OCI-LY7 (cell line): ENCODE measurements at regions not wholly inside any gene's neighbourhood (a gene's known extent, or its start where the extent isn't known, plus 50 kb on each side); places are given as distances from the start of the nearest gene placed in this dataset.

Source experiments
- BruUV-seq: library from RNA; stranded (reverse); fragments of 400-500 nt; replicated peaks from 2 replicates; lab custom pipeline; 2021; lab: Mats Ljungman, UMichigan
- CTCF ChIA-PET: fragments of 300-600 bp; sonication (Branson Sonifier 250); formaldehyde crosslinking; loops from one replicate; lab custom pipeline; 2022; ENCODE audit warnings: antibody characterized with exemption; ENCODE audit not compliant: unreplicated experiment; lab: Charles Lee
- POLR2A ChIA-PET: fragments of 300-600 bp; sonication (Branson Sonifier 250); formaldehyde crosslinking; loops from one replicate; lab custom pipeline; 2022; ENCODE audit warnings: antibody characterized with exemption; lab: Charles Lee
- DNase-seq: peaks from one replicate; pipeline ENCODE4 v3.0.0-alpha.2; 2015; ENCODE audit warnings: low spot score
- H2AFZ ChIP-seq: fragments of 200-600 bp; sonication (generic), shearing (Covaris generic); 2 replicates; pipeline ENCODE4 v1.6.1; 2014; ENCODE audit warnings: mild to moderate bottlenecking, antibody characterized with exemption, low read length, moderate library complexity
- H3K27ac ChIP-seq: fragments of 200-600 bp; sonication (generic); 2 replicates; pipeline ENCODE4 v1.5.1; 2014; ENCODE audit warnings: mixed run types, low read depth, mild to moderate bottlenecking, moderate library complexity, low read length, inconsistent platforms; ENCODE audit not compliant: poor library complexity, severe bottlenecking
- H3K36me3 ChIP-seq: fragments of 200-600 bp; sonication (generic); 2 replicates; pipeline ENCODE4 v1.6.1; 2014; ENCODE audit warnings: mild to moderate bottlenecking, antibody characterized with exemption, low read length, moderate library complexity, mixed read lengths; ENCODE audit not compliant: insufficient read depth
- H3K4me1 ChIP-seq: fragments of 200-600 bp; sonication (generic); 2 replicates; pipeline ENCODE4 v1.5.1; 2014; ENCODE audit warnings: mild to moderate bottlenecking, low read length; ENCODE audit not compliant: insufficient read depth, poor library complexity, severe bottlenecking
- H3K4me2 ChIP-seq: fragments of 200-600 bp; sonication (generic); 2 replicates; pipeline ENCODE4 v1.6.1; 2014; ENCODE audit warnings: mild to moderate bottlenecking, low read length
- H3K4me3 ChIP-seq: fragments of 200-600 bp; sonication (generic); 2 replicates; pipeline ENCODE4 v1.5.1; 2014; ENCODE audit warnings: mild to moderate bottlenecking, low read depth, low read length; ENCODE audit not compliant: poor library complexity, severe bottlenecking
- H3K79me2 ChIP-seq: fragments of 200-600 bp; sonication (generic); 2 replicates; pipeline ENCODE4 v1.6.1; 2016; ENCODE audit warnings: low read depth, mild to moderate bottlenecking, low read length, moderate library complexity, mixed read lengths; ENCODE audit not compliant: insufficient read depth
- H3K9me2 ChIP-seq: fragments of 200-600 bp; sonication (generic); 2 replicates; pipeline ENCODE4 v1.6.1; 2016; ENCODE audit warnings: mild to moderate bottlenecking, low read length, mixed read lengths; ENCODE audit not compliant: insufficient read depth
- H3K9me3 ChIP-seq: fragments of 200-600 bp; sonication (generic); 2 replicates; pipeline ENCODE4 v1.6.1; 2014; ENCODE audit warnings: mild to moderate bottlenecking, mixed run types, low read length, mixed read lengths
- H4K20me1 ChIP-seq: fragments of 200-600 bp; sonication (generic); 2 replicates; pipeline ENCODE4 v1.6.1; 2014; ENCODE audit warnings: mild to moderate bottlenecking, antibody characterized with exemption, low read length, moderate library complexity, mixed read lengths; ENCODE audit not compliant: insufficient read depth
- EZH2phosphoT487 ChIP-seq: fragments of 200-600 bp; sonication (generic); IDR thresholded peaks from 2 replicates; pipeline ENCODE4 v1.6.1; 2018; ENCODE audit warnings: low read depth, borderline replicate concordance, mild to moderate bottlenecking, mixed run types, antibody characterized with exemption, low read length, moderate library complexity, mixed read lengths
- intact Hi-C: fragments of 100-400 bp; cut with micrococcal nuclease; formaldehyde crosslinking; loops from one replicate; pipeline ENCODE4 v1.10.0; 2022; ENCODE audit not compliant: unreplicated experiment
- TF ChIP-seq, protein P1 (sequence below): fragments of 200-600 bp; sonication (generic); conservative IDR thresholded peaks from 2 replicates; pipeline ENCODE4 v1.5.1; 2014; ENCODE audit warnings: mild to moderate bottlenecking, antibody characterized with exemption, low read length, moderate library complexity, mixed read lengths

DNA sequence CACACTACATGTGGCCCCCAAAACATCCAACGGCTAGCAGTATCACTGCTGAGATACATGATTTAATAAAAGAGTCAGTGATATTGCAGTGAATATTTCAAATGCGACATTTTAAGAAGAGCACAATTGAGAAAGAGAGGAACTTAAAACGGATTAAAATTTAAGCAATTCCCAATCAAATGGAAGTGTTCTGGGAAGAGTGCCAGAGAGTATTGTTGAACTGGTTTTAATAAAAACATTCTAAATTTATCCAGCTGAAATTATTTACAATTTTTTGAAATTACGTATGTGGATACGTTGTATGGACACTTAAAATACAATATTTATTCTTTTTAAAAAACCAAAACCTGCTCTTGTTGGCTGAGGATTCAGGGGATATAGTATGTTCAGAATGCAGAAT lies 117.7 kb downstream of the C3orf38 start:
- CTCF ChIA-PET = no interaction called here
- no peak overlapping the region for H3K4me2 ChIP-seq
- TF ChIP-seq, protein P1, sequence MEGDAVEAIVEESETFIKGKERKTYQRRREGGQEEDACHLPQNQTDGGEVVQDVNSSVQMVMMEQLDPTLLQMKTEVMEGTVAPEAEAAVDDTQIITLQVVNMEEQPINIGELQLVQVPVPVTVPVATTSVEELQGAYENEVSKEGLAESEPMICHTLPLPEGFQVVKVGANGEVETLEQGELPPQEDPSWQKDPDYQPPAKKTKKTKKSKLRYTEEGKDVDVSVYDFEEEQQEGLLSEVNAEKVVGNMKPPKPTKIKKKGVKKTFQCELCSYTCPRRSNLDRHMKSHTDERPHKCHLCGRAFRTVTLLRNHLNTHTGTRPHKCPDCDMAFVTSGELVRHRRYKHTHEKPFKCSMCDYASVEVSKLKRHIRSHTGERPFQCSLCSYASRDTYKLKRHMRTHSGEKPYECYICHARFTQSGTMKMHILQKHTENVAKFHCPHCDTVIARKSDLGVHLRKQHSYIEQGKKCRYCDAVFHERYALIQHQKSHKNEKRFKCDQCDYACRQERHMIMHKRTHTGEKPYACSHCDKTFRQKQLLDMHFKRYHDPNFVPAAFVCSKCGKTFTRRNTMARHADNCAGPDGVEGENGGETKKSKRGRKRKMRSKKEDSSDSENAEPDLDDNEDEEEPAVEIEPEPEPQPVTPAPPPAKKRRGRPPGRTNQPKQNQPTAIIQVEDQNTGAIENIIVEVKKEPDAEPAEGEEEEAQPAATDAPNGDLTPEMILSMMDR = no peak
- TF ChIP-seq EZH2phosphoT487 = no peak
- no peaks in the 10 kb centered on the region for H3K79me2 ChIP-seq
- no peaks in the 10 kb centered on the region for H4K20me1 ChIP-seq
- no peak for DNase-seq
- H3K9me2 ChIP-seq = no peaks in the 10 kb centered on the region; the same call in 1 of the 2 replicates
- no peak overlapping the region for H3K27ac ChIP-seq
- POLR2A ChIA-PET = interaction anchor here (0.7 to 0.8 kb wide), 2 partner anchors 8 to 15 kb away, joined by 4 read pairs; no protein-coding TSS in a partner anchor
- H3K9me3 ChIP-seq = no peaks in the 10 kb centered on the region
- no peaks in the 10 kb centered on the region for H3K4me1 ChIP-seq
- no peak overlapping the region for H3K4me3 ChIP-seq
- no peak overlapping the region for H2AFZ ChIP-seq
- no TSS peak for BruUV-seq
- no peaks in the 10 kb centered on the region for H3K36me3 ChIP-seq
- intact Hi-C loops = no loop called here

DNA sequence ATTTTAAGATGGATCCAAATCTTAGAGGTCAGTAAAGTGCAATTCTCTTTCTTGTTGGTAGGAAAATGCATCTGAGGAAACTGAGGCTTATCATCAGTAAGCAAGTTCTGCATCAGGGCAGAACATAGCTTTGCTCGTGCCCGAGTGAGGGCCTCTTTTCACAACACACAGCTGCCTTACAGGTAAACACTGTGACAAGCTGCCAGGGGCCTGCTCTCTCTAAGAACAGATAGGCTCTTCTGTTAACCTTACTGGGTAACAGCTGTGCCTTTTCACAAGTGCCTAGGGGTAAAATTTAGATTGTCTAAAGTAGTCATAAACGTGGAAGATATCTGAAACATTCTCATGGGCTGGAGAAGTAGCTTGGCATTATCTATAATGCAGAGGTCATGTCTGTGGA lies 118.1 kb downstream of the C3orf38 start:
- no peaks in the 10 kb centered on the region for H3K79me2 ChIP-seq
- no peaks in the 10 kb centered on the region for H3K36me3 ChIP-seq
- H3K27ac ChIP-seq = no peak overlapping the region
- H3K9me2 ChIP-seq = no peaks in the 10 kb centered on the region; the same call in 1 of the 2 replicates
- no peak overlapping the region for H3K4me3 ChIP-seq
- H2AFZ ChIP-seq = no peak overlapping the region
- DNase-seq = no peak
- intact Hi-C loops = no loop called here
- no peaks in the 10 kb centered on the region for H4K20me1 ChIP-seq
- BruUV-seq = no TSS peak
- H3K4me2 ChIP-seq = no peak overlapping the region
- TF ChIP-seq, protein P1 = no peak
- TF ChIP-seq EZH2phosphoT487 = no peak
- H3K4me1 ChIP-seq = no peaks in the 10 kb centered on the region
- no peaks in the 10 kb centered on the region for H3K9me3 ChIP-seq
- ChIA-PET CTCF (no interaction called here), POLR2A (no interaction called here)

DNA sequence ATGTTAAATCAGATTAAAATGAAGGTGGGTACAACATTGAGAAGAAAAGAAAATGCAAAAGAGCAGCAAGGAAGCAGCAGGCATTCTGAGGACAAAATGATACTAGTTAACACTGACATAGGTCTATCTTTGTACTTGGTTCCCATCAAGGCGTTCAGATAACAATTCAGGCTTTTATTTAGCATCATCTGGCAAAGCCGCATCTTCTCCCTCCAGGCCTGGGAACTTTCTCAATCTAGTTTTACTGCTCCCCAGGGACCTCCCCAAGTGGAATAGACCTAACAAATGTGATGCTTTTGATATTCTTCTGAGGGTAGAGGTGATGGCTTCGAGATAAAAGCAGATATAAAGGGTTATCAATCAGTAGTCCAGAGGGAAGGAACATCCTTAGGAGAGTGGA lies 130.6 kb downstream of the C3orf38 start:
- no peak for DNase-seq
- no peaks in the 10 kb centered on the region for H3K36me3 ChIP-seq
- no TSS peak for BruUV-seq
- POLR2A ChIA-PET = interaction anchor here (1.0 kb wide), 1 partner anchor 9 kb away, joined by 3 read pairs; no protein-coding TSS in a partner anchor
- H3K27ac ChIP-seq = no peak overlapping the region
- H4K20me1 ChIP-seq = no peaks in the 10 kb centered on the region
- H3K4me3 ChIP-seq = no peak overlapping the region
- no peaks in the 10 kb centered on the region for H3K4me1 ChIP-seq
- no peaks in the 10 kb centered on the region for H3K79me2 ChIP-seq
- H2AFZ ChIP-seq = no peak overlapping the region
- no peaks in the 10 kb centered on the region for H3K9me3 ChIP-seq
- CTCF ChIA-PET = no interaction called here
- H3K9me2 ChIP-seq = no peaks in the 10 kb centered on the region
- TF ChIP-seq, protein P1 = no peak
- TF ChIP-seq EZH2phosphoT487 = no peak
- intact Hi-C loops = no loop called here
- no peak overlapping the region for H3K4me2 ChIP-seq
